ENCODE measurements at regions not wholly inside any gene's neighbourhood (a gene's known extent, or its start where the extent isn't known, plus 50 kb on each side); places are given as distances from the start of the nearest gene placed in this dataset.

- intact Hi-C loops (cut with micrococcal nuclease; ENCODE audit: unreplicated experiment): loop anchor here (2.0 kb wide), 1 partner anchor 309 kb away; no protein-coding TSS in a partner anchor
- H3K27ac ChIP-seq (ENCODE audit: low read depth, low read length, poor library complexity, severe bottlenecking): no peak overlapping the region
These were observed 259.1 kb upstream of the TPM1 start for GRCh38 chr15:62783303-62783957.

GRCh38 chr15:62785881-62786828, 256.4 kb upstream of the TPM1 start:
- intact Hi-C loops (cut with micrococcal nuclease; ENCODE audit: unreplicated experiment): no loop called here

More at GRCh38 chr15:62783303-62783957, 259.1 kb upstream of the TPM1 start:
- Histone ChIP-seq H3K4me2 (ENCODE audit: low read length) (no peak overlapping the region), H3K36me3 (ENCODE audit: insufficient read depth, low read length) (no peaks in the 10 kb centered on the region), H3K4me1 (ENCODE audit: insufficient read depth, low read length, poor library complexity, severe bottlenecking) (no peaks in the 10 kb centered on the region), H2AFZ (ENCODE audit: low read length) (no peak overlapping the region), H4K20me1 (ENCODE audit: insufficient read depth, low read length) (no peaks in the 10 kb centered on the region), H3K4me3 (ENCODE audit: low read depth, low read length, poor library complexity, severe bottlenecking) (no peak overlapping the region), H3K79me2 (ENCODE audit: insufficient read depth, low read depth, low read length) (no peaks in the 10 kb centered on the region), H3K9me2 (ENCODE audit: insufficient read depth, low read length) (no peaks in the 10 kb centered on the region), H3K9me3 (ENCODE audit: low read length) (no peaks in the 10 kb centered on the region)
- TF ChIP-seq EZH2phosphoT487 (IDR thresholded peaks at IDR 0.05; ENCODE audit: borderline replicate concordance, low read depth, low read length) (no peak), CTCF (conservative IDR thresholded peaks at IDR 0.05; ENCODE audit: low read length) (no peak)
- no TSS peak for BruUV-seq (replicated peaks)
- ChIA-PET POLR2A (no interaction called here), CTCF (ENCODE audit: unreplicated experiment) (no interaction called here)
- no peak for DNase-seq (ENCODE audit: low spot score)

More at GRCh38 chr15:62785881-62786828, 256.4 kb upstream of the TPM1 start:
- BruUV-seq (replicated peaks): no TSS peak
- H3K4me3 ChIP-seq (ENCODE audit: low read depth, low read length, poor library complexity, severe bottlenecking): no peak overlapping the region
- no peak overlapping the region for H2AFZ ChIP-seq (ENCODE audit: low read length)
- no peak overlapping the region for H3K4me2 ChIP-seq (ENCODE audit: low read length)
- no peaks in the 10 kb centered on the region for H3K36me3 ChIP-seq (ENCODE audit: insufficient read depth, low read length)
- TF ChIP-seq EZH2phosphoT487 (IDR thresholded peaks at IDR 0.05; ENCODE audit: borderline replicate concordance, low read depth, low read length): no peak
- TF ChIP-seq CTCF (conservative IDR thresholded peaks at IDR 0.05; ENCODE audit: low read length): no peak
- no peak overlapping the region for H3K27ac ChIP-seq (ENCODE audit: low read depth, low read length, poor library complexity, severe bottlenecking)
- no peaks in the 10 kb centered on the region for H4K20me1 ChIP-seq (ENCODE audit: insufficient read depth, low read length)
- no peaks in the 10 kb centered on the region for H3K79me2 ChIP-seq (ENCODE audit: insufficient read depth, low read depth, low read length)
- DNase-seq (ENCODE audit: low spot score): no peak
- H3K9me3 ChIP-seq (ENCODE audit: low read length): no peaks in the 10 kb centered on the region
- POLR2A ChIA-PET: no interaction called here
- no peaks in the 10 kb centered on the region for H3K9me2 ChIP-seq (ENCODE audit: insufficient read depth, low read length)
- no peaks in the 10 kb centered on the region for H3K4me1 ChIP-seq (ENCODE audit: insufficient read depth, low read length, poor library complexity, severe bottlenecking)
- CTCF ChIA-PET (ENCODE audit: unreplicated experiment): no interaction called here
